Putamen (tissue), 1 donor: ENCODE measurements at regions not wholly inside any gene's neighbourhood (a gene's known extent, or its start where the extent isn't known, plus 50 kb on each side); places are given as distances from the start of the nearest gene placed in this dataset.
"Not testable (repeated sequence)": the region's sequence is repeated elsewhere in the genome, so short reads cannot be mapped to it uniquely, and the experiment has no call there.

ENCODE experiments used
- DNase-seq: peaks from one replicate; pipeline ENCODE4 v3.0.0-alpha.2; 2016; ENCODE audit warnings: low spot score

DNA sequence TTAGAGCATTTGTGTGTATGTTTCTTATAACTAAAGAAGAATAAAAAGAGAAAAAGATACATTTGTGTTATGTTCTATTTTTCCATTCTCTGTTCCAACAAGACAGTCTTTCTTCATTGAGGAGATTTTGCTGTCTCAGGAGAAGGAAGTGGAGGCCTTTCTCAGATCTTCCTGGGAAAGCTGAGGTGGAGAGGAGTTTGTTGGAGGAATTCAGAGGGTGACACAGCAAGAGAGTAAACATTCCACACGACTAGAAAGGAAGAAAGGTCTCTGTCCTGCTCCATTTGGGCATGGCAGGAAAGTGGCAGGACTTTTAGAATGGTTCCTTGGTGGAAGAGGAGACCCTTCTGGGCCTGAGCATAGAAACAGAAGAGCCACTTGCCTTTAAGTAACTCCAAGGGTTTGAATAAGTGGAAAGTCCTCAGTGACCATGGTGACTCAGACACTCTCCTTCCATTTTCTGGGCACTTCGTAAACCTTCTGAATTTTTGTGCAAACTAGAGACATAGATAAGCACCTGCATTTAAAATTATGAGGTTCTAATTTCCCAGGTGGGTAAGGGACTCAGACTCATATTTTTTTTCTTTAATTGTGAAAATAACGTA lies 52.3 kb upstream of the COL5A2 start:
- no peak for DNase-seq

GRCh38 chr2:189232759-189233406 lies 53.3 kb upstream of the COL5A2 start:
- no peak for DNase-seq

- no peak for DNase-seq
Measured at GRCh38 chr2:189233527-189233926, 54.0 kb upstream of the COL5A2 start.

- DNase-seq: no peak
Measured at GRCh38 chr2:189234991-189235390, 55.4 kb upstream of the COL5A2 start.

DNA sequence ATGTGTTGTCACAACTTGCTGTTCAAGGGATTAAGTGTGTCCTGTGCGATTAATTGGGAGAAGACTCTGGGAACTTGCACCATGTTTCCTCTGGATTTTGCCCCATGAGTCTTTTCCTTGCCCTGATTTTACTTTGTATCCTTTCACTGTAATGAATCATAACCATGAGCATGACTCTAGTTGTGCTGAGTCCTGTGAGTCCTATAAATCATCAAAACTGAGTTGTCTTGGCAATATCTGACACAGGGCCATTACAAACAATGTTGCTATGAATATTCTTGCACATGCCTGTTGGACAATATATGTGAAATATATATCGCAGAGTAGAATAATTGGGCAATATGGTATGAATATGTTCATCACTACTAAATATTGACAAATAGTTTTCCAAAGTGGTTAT lies 56.5 kb upstream of the COL5A2 start:
- DNase-seq: no peak

DNA sequence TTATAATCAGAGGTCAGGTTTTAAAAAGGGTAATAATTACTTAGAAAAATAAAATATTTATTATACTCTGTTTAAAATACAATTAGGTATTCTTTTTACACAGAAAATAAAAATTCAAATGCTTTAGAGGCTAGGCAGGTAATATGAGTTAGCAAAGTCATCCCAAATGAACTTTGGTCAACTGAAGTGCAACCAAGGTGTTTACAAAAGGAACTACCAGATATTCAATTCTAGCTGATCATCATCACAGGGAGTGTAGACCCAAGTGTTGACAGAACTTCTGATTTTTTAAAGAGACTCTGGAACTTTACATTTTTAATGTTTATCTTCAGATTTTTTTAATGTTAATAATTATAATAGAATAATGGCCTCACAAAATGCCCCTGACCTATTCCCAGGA lies 59.3 kb upstream of the COL5A2 start:
- DNase-seq: no peak

DNA sequence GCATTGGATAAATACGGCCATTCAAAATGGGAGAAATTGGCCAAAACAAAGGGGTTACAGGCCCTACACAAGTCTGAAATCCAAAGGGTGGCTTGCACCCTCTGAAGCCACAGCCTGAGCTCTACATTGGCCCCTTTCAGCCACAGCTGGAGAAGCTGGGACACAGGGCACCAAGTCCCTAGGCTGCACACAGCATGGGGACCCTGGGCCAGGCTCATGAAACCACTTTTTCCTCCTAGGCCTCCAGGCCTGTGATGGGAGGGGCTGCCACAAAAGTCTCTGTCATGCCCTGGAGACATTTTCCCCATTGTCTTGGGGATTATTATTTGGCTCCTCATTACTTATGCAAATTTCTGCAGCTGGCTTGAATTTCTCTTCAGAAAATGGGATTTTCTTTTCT lies 64.3 kb upstream of the COL5A2 start:
- DNase-seq: not testable (repeated sequence)

DNA sequence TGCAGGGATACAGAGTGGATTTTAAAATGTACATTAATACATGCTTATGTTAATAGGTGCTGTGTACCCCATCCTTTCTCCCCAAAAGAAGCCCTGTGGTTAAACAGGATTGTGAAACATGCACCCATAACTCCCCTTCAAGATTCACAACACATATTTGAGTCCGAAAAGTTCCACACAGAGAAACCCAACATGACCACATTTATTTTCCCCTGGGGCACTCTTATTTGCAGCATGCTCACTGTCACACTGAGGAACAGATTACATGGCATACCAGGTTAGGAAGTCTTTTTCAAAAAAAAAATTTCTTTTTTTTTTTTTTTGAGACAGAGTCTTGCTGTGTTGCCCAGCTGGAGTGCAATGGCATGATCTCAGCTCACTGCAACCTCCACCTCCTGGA lies 67.7 kb upstream of the COL5A2 start:
- DNase-seq: no peak

GRCh38 chr2:189248141-189248540 lies 68.6 kb upstream of the COL5A2 start:
- DNase-seq: no peak

GRCh38 chr2:189249171-189249570 lies 69.6 kb upstream of the COL5A2 start:
- no peak for DNase-seq

GRCh38 chr2:189249901-189250300 lies 70.3 kb upstream of the COL5A2 start:
- no peak for DNase-seq

DNA sequence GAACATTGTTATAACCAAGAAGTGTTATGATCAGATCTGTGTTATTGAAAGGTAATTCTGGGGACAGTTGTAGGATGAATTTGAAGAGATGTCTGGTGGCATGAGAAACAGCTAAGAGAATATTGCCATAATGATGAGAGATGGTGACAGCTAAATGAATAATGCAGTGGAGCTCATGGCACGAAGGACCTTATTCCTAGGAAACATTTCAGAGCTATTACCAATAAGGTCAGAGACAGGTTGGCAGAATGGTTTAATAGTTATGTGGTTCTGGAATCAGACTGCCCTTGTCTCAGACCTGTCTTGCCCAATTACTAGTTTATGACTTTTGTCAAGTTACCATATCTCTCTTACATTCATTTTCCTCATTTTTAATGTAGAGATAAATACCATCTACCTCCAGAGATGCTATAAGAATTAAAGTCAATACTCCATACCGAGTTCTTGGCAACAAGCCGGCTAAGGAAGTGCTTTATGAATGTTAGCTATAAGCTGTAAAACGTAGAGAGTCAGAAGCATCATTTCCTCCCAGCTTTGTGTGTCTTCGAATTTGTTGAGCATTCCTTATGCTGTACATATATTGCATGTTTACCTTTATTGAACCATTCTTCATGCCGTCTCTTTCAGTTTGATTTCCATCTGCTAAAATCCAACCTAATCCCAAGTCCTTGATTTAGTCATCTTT lies 73.6 kb upstream of the COL5A2 start:
- DNase-seq: no peak

- DNase-seq: no peak
Measured at GRCh38 chr2:189253836-189254235, 74.3 kb upstream of the COL5A2 start.

- no peak for DNase-seq
Measured at GRCh38 chr2:189254268-189254883, 74.8 kb upstream of the COL5A2 start.

DNA sequence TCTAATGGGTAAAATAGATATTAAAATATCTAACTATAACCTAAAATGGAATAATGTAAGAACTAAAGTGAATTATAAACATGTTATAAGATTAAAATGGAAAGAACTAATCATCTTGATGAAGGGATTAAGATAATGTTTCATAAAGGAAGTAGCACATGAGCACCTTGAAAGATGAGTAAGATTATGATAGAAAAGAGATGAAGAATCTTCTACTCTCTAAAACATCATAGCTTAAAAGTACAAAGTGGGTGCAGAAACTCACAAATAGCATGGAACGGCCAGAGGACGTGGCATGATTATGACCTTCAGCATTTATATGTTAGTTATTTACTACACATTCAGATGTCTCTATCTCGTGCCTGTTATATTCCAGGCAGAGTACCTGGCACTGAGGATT lies 76.2 kb upstream of the COL5A2 start:
- no peak for DNase-seq

DNA sequence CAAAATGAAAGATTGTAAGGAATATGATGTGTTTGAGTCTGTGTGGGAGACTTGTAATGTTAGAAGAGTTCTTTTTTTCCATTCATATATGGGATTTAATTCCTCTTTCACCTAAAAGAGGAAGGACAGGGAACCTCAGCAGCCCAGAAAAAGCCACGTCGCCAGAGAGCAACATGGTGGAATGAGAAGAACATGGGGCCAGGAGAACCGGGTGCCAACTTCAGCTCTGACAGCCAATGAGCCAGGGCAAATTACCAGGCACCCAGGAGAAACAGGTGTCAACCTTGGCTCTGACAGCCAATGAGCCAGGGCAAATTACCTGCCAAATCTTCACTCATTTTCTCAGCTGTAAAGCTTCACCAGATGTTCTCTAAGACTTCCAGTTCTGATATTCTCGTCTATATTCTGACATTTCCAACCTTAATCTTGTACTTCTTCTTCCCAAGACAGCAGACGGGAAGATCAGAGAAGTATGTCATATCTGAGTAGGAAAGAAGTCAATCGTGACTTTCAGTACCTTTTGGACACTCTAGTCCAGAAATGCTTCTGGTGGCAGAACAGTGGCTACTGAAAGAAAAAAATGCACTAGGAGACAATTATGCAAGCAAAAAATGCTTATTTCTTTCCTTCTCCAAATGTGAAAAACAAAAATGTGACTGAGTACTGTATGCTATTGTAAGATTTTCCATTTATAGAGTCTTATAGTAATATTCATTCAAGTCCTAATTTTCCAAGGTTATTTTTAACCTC lies 79.2 kb upstream of the COL5A2 start:
- DNase-seq: no peak

DNA sequence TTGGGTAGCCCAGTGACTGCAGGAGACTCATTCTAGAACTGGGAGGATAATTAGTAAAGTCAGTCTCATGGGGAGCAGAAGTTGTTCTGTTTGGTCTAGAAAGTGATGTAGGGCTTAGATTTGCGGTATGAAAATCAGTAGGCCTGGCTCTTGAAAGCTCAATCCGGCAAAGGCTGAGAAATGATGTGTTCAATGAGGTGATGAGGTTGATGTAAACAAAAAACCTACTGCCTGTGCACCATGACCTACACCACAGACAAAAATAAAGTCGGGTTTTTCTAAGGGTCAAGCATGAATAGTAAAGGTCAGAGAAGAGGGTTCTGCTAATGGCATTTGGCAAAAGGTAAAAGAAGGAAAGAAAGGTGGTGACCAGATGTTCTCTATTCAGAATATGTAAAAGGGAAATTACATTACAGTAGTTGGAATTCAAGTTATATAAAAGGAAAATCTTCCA lies 80.8 kb upstream of the COL5A2 start:
- no peak for DNase-seq

DNA sequence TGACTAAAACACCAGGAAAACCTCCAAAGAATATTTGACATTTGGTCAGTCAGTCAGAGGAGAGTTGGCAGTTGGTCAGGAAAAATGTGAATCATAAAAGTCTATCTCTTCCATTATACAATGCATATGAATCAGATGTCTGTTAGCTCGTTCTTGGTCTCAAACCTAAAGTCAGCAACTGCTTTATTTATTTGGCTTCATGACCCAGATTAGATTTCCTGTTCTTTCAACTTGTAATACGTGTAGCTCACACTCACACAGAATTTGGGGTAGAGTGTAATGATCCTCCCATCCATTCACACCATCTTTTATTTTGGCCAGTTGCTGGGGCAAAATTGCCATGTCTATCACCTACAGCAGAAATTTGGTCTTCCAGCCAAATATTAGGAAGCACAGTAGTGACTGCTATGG lies 81.9 kb upstream of the COL5A2 start:
- no peak for DNase-seq

GRCh38 chr2:189261916-189262315 lies 82.4 kb upstream of the COL5A2 start:
- no peak for DNase-seq

DNA sequence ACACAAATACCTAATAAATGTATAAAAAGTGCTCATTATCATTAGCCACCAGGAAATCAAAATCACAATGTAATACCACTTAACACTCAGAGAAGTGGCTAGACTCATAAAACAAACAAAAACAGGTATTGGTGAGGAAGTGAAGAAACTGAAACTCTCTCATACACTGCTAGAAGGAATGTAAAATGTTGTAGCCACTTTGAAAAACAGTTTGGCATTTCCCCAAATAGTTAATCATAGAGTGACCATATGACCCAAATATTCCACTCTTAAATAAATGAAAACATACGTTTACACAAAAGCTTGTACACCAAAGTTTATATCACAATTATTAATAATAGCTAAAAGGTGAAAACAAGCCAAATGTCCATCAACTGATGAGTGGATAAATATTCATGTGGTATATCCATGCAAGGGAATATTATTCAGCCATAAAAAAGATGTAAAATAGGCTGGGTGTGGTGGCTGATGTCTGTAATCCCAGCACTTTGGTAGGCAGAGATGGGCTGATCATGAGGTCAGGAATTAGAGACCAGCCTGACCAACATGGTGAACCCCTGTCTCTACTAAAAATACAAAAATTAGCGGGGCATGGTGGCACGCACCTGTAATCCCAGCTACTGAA lies 86.2 kb upstream of the COL5A2 start:
- DNase-seq: no peak

- DNase-seq: no peak
Measured at GRCh38 chr2:189267491-189267890, 87.9 kb upstream of the COL5A2 start.
